ENCODE measurements at regions not wholly inside any gene's neighbourhood (a gene's known extent, or its start where the extent isn't known, plus 50 kb on each side); places are given as distances from the start of the nearest gene placed in this dataset.
"Not testable (repeated sequence)": the region's sequence is repeated elsewhere in the genome, so short reads cannot be mapped to it uniquely, and the experiment has no call there.

GRCh38 chr7:149334930-149335329 lies 72.9 kb downstream of the ZNF783 start:
- no peak for DNase-seq

GRCh38 chr7:149348758-149349369 lies 86.9 kb downstream of the ZNF783 start:
- no peak for DNase-seq

GRCh38 chr7:149353739-149354504 lies 91.9 kb downstream of the ZNF783 start:
- peak in 4 of 14 donors; percentile 7 to 28 (median 18) for DNase-seq

- not testable (repeated sequence) for DNase-seq
Measured at GRCh38 chr7:149355035-149355389, 93.0 kb downstream of the ZNF783 start.

GRCh38 chr7:149355390-149356048 lies 93.5 kb downstream of the ZNF783 start:
- DNase-seq = no peak

GRCh38 chr7:149362696-149363095 lies 98.2 kb downstream of the ZNF777 start:
- no peak for DNase-seq

- no peak for DNase-seq
Measured at GRCh38 chr7:149367418-149368180, 93.3 kb downstream of the ZNF777 start.

GRCh38 chr7:149369497-149369896 lies 91.4 kb downstream of the ZNF777 start:
- no peak for DNase-seq

- no peak for DNase-seq
Measured at GRCh38 chr7:149370790-149371189, 90.1 kb downstream of the ZNF777 start.

- no peak for DNase-seq
Measured at GRCh38 chr7:149373089-149373488, 87.8 kb downstream of the ZNF777 start.

GRCh38 chr7:149375234-149376008 lies 85.4 kb downstream of the ZNF777 start:
- DNase-seq = no peak

GRCh38 chr7:149377386-149377785 lies 83.5 kb downstream of the ZNF777 start:
- DNase-seq = no peak

- no peak for DNase-seq
Measured at GRCh38 chr7:149379625-149380024, 81.2 kb downstream of the ZNF777 start.

- no peak for DNase-seq
Measured at GRCh38 chr7:149381245-149381644, 79.6 kb downstream of the ZNF777 start.
